Gastrocnemius medialis (tissue), 4 donors: ENCODE measurements at regions not wholly inside any gene's neighbourhood (a gene's known extent, or its start where the extent isn't known, plus 50 kb on each side); places are given as distances from the start of the nearest gene placed in this dataset.

Experiments
- POLR2A ChIP-seq, 2 donors: fragments of 450-650 bp; IDR thresholded peaks; one replicate each; pipeline ENCODE4 v1.6.1; 2017; ENCODE audit warnings: antibody characterized with exemption in 2 of 2, mild to moderate bottlenecking in 2 of 2, moderate library complexity in 2 of 2
- TF ChIP-seq, protein P1 (sequence below), 5 experiments: fragments of 450-650 bp in 3 of 5; fragments of 200-600 bp in 2 of 5; sonication (generic) in 2 of 5; IDR thresholded peaks in 4 of 5; conservative IDR thresholded peaks in 1 of 5; 1 replicate in 4 of 5; 2 replicates in 1 of 5; pipeline ENCODE4 v1.5.1; 2016 to 2019; ENCODE audit warnings: antibody characterized with exemption in 5 of 5, mild to moderate bottlenecking in 3 of 5, moderate library complexity in 3 of 5

DNA sequence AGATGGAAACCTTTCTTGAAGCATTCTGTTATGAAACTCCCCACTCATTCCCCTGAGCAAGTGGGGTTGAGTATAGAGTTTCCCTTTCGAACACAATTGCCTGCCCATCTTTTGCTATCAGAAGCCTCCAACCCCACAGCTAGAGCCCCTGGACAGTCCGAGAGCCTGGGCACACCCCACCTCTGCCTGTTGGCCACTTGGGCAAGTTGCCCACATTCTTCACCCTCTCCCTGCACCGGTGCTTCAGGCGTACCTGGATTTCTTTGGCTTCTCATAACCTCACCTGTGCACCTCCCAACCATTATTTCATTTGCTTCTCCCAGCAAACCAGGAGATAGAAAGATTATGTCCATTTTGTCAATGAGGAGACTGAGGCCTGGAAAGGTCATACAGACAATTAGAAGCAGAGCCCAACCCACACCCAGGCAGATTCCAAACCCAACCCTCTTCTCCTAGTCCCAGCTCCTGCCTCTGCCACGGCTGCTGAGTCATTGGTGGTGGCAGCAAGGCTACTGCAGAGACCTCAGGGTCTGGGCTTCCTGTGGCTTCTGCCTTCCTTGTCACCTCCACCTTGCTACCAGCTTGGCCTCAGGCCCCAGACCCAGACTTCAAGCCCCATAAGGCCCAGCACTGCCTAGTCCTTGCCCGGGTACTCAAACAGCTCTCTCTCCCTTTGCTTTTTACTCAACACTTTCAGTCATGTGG lies 118.7 kb upstream of the ZBTB40 start:
- TF ChIP-seq POLR2A (IDR thresholded peaks at IDR 0.05), result no peak
- TF ChIP-seq, protein P1, sequence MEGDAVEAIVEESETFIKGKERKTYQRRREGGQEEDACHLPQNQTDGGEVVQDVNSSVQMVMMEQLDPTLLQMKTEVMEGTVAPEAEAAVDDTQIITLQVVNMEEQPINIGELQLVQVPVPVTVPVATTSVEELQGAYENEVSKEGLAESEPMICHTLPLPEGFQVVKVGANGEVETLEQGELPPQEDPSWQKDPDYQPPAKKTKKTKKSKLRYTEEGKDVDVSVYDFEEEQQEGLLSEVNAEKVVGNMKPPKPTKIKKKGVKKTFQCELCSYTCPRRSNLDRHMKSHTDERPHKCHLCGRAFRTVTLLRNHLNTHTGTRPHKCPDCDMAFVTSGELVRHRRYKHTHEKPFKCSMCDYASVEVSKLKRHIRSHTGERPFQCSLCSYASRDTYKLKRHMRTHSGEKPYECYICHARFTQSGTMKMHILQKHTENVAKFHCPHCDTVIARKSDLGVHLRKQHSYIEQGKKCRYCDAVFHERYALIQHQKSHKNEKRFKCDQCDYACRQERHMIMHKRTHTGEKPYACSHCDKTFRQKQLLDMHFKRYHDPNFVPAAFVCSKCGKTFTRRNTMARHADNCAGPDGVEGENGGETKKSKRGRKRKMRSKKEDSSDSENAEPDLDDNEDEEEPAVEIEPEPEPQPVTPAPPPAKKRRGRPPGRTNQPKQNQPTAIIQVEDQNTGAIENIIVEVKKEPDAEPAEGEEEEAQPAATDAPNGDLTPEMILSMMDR (IDR thresholded peaks at IDR 0.05 in 4 of 5, conservative IDR thresholded peaks at IDR 0.05 in 1 of 5), result no peak
